ENCODE measurements at regions not wholly inside any gene's neighbourhood (a gene's known extent, or its start where the extent isn't known, plus 50 kb on each side); places are given as distances from the start of the nearest gene placed in this dataset.

DNA sequence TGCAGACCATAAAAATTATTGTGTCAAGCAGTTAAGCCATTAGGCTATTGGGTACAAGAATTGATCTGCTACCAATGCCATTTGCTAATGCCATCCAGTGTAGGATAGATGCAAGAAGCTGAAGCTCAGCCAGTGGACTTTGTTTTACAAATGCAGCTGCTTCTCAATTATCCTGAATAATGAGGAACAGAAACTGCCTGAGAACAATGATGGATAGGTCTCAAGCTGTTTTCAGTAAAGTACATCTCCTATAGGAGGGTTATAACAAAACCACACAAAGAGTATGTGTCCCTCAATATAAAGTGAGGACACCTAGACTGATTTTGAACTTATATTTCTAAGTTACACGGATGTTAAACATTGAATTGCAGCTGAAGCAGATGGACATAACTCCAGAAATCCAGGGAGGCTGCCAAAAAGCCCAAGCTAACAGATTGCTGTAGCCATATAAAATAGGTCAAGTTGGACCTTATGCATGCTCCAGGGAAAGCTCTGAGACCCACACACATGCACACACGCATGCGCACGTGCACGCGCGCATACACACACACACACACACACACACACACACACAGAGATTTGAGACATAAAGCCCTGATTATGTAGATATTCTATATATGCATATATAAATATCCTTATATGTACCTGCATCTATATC, 482.7 kb upstream of the CD180 start:
- no peak overlapping the region for H3K4me3 ChIP-seq (ENCODE audit: low read depth in 1 of 3, low read length in 3 of 3)
- TF ChIP-seq SP1 (IDR thresholded peaks at IDR 0.05), result no peak
- TF ChIP-seq RAD21 (IDR thresholded peaks at IDR 0.05), result no peak
- no peak for TF ChIP-seq GABPA (IDR thresholded peaks at IDR 0.05 in 1 of 2, conservative IDR thresholded peaks at IDR 0.05 in 1 of 2)
- TF ChIP-seq, protein P1, sequence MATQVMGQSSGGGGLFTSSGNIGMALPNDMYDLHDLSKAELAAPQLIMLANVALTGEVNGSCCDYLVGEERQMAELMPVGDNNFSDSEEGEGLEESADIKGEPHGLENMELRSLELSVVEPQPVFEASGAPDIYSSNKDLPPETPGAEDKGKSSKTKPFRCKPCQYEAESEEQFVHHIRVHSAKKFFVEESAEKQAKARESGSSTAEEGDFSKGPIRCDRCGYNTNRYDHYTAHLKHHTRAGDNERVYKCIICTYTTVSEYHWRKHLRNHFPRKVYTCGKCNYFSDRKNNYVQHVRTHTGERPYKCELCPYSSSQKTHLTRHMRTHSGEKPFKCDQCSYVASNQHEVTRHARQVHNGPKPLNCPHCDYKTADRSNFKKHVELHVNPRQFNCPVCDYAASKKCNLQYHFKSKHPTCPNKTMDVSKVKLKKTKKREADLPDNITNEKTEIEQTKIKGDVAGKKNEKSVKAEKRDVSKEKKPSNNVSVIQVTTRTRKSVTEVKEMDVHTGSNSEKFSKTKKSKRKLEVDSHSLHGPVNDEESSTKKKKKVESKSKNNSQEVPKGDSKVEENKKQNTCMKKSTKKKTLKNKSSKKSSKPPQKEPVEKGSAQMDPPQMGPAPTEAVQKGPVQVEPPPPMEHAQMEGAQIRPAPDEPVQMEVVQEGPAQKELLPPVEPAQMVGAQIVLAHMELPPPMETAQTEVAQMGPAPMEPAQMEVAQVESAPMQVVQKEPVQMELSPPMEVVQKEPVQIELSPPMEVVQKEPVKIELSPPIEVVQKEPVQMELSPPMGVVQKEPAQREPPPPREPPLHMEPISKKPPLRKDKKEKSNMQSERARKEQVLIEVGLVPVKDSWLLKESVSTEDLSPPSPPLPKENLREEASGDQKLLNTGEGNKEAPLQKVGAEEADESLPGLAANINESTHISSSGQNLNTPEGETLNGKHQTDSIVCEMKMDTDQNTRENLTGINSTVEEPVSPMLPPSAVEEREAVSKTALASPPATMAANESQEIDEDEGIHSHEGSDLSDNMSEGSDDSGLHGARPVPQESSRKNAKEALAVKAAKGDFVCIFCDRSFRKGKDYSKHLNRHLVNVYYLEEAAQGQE (IDR thresholded peaks at IDR 0.05), result no peak
- TF ChIP-seq, protein P2, sequence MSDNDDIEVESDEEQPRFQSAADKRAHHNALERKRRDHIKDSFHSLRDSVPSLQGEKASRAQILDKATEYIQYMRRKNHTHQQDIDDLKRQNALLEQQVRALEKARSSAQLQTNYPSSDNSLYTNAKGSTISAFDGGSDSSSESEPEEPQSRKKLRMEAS (IDR thresholded peaks at IDR 0.05), result no peak
- H3K9ac ChIP-seq (ENCODE audit: low read depth in 1 of 2, low read length in 2 of 2), result no peak overlapping the region
- no peaks in the 10 kb centered on the region for H3K9me3 ChIP-seq (ENCODE audit: control insufficient read depth in 4 of 4, low read length in 3 of 4)
- H3K4me1 ChIP-seq (ENCODE audit: control insufficient read depth in 4 of 4, insufficient read depth in 4 of 4, low read length in 3 of 4), result no peaks in the 10 kb centered on the region
- H3K27me3 ChIP-seq (ENCODE audit: control insufficient read depth in 4 of 4, insufficient read depth in 4 of 4, low read length in 3 of 4), result no peaks in the 10 kb centered on the region
- WGBS, result 94% methylated on average over 7 of the region's 7 CpGs
- no peaks in the 10 kb centered on the region for H3K36me3 ChIP-seq (ENCODE audit: control insufficient read depth in 4 of 4, insufficient read depth in 3 of 4, low read depth in 1 of 4, low read length in 3 of 4)
- no peak overlapping the region for H3K27ac ChIP-seq (ENCODE audit: low read depth in 1 of 2, low read length in 2 of 2)
- DNase-seq (ENCODE audit: low spot score), result no peak

DNA sequence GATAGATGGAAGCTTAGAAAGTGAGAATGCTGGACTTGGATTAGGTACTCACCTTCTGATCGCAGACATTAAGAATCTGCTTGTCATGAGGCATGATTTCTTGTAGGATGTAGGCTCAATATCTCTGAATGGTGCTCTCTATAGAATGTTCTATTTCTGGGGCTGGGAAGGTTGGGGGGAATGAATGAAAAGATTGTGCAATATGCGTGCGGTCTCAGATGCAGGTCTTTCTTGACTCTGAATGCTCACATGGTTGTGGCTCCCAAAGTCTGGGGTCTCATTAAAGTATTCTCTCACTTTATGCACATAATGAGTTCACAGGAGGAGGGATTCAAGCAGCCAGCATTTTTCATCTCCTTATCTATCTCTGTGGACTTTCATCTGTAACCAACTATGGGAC, 482.0 kb upstream of the CD180 start:
- no peak overlapping the region for H3K9ac ChIP-seq (ENCODE audit: low read depth in 1 of 2, low read length in 2 of 2)
- H3K9me3 ChIP-seq (ENCODE audit: control insufficient read depth in 4 of 4, low read length in 3 of 4), result no peaks in the 10 kb centered on the region
- no peak for TF ChIP-seq RAD21 (IDR thresholded peaks at IDR 0.05)
- TF ChIP-seq, protein P3, sequence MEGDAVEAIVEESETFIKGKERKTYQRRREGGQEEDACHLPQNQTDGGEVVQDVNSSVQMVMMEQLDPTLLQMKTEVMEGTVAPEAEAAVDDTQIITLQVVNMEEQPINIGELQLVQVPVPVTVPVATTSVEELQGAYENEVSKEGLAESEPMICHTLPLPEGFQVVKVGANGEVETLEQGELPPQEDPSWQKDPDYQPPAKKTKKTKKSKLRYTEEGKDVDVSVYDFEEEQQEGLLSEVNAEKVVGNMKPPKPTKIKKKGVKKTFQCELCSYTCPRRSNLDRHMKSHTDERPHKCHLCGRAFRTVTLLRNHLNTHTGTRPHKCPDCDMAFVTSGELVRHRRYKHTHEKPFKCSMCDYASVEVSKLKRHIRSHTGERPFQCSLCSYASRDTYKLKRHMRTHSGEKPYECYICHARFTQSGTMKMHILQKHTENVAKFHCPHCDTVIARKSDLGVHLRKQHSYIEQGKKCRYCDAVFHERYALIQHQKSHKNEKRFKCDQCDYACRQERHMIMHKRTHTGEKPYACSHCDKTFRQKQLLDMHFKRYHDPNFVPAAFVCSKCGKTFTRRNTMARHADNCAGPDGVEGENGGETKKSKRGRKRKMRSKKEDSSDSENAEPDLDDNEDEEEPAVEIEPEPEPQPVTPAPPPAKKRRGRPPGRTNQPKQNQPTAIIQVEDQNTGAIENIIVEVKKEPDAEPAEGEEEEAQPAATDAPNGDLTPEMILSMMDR (IDR thresholded peaks at IDR 0.05; ENCODE audit: low read depth, low read length, missing input control), result no peak
- no peaks in the 10 kb centered on the region for H3K27me3 ChIP-seq (ENCODE audit: control insufficient read depth in 4 of 4, insufficient read depth in 4 of 4, low read length in 3 of 4)
- no peak overlapping the region for H3K27ac ChIP-seq (ENCODE audit: low read depth in 1 of 2, low read length in 2 of 2)
- H3K4me3 ChIP-seq (ENCODE audit: low read depth in 1 of 3, low read length in 3 of 3), result no peak overlapping the region
- DNase-seq (ENCODE audit: low spot score), result no peak
- H3K4me1 ChIP-seq (ENCODE audit: control insufficient read depth in 4 of 4, insufficient read depth in 4 of 4, low read length in 3 of 4), result no peaks in the 10 kb centered on the region
- no peaks in the 10 kb centered on the region for H3K36me3 ChIP-seq (ENCODE audit: control insufficient read depth in 4 of 4, insufficient read depth in 3 of 4, low read depth in 1 of 4, low read length in 3 of 4)
- WGBS, result 94% methylated on average over 3 of the region's 3 CpGs

DNA sequence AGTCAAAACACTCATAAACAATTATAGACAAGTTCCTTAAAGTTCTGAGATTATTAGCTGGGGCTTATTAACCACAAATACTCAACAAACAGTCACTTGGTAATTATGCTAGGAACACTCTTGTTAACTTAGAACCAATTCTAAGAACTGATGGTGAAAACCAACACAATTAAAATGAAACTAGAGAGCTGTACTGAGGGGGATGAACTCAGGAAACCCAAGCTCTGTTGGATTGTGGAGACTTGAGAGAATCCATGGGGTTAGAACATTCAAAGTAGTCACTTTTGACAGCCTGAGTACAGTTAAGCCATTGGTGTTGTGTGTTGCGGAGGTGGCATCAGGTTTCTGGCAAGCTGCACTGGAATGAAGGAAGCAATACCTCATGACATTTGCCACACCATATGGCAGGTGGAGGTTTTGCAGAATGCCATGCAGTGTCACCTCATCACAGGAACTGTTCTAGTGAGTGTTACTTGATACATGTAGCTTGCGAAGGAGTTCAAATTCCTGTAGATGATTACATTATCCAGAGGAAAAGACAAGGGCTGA, 480.9 kb upstream of the CD180 start:
- H3K27ac ChIP-seq (ENCODE audit: low read depth in 1 of 2, low read length in 2 of 2), result no peak overlapping the region
- WGBS, result 91% methylated on average over 2 of the region's 2 CpGs
- H3K27me3 ChIP-seq (ENCODE audit: control insufficient read depth in 4 of 4, insufficient read depth in 4 of 4, low read length in 3 of 4), result no peaks in the 10 kb centered on the region
- no peaks in the 10 kb centered on the region for H3K36me3 ChIP-seq (ENCODE audit: control insufficient read depth in 4 of 4, insufficient read depth in 3 of 4, low read depth in 1 of 4, low read length in 3 of 4)
- no peaks in the 10 kb centered on the region for H3K9me3 ChIP-seq (ENCODE audit: control insufficient read depth in 4 of 4, low read length in 3 of 4)
- no peak overlapping the region for H3K4me3 ChIP-seq (ENCODE audit: low read depth in 1 of 3, low read length in 3 of 3)
- DNase-seq (ENCODE audit: low spot score), result no peak
- no peaks in the 10 kb centered on the region for H3K4me1 ChIP-seq (ENCODE audit: control insufficient read depth in 4 of 4, insufficient read depth in 4 of 4, low read length in 3 of 4)
- H3K9ac ChIP-seq (ENCODE audit: low read depth in 1 of 2, low read length in 2 of 2), result no peak overlapping the region
- TF ChIP-seq SP1 (IDR thresholded peaks at IDR 0.05) (no peak), FOXA2 (IDR thresholded peaks at IDR 0.05) (no peak), FOXA1 (IDR thresholded peaks at IDR 0.05) (no peak), HNF4G (IDR thresholded peaks at IDR 0.05) (no peak), YY1 (IDR thresholded peaks at IDR 0.05) (no peak), NR2F2 (IDR thresholded peaks at IDR 0.05) (no peak), JUND (IDR thresholded peaks at IDR 0.05) (no peak), TAF1 (conservative IDR thresholded peaks at IDR 0.05) (no peak), HNF4A (conservative IDR thresholded peaks at IDR 0.05) (no peak), GABPA (IDR thresholded peaks at IDR 0.05 in 1 of 2, conservative IDR thresholded peaks at IDR 0.05 in 1 of 2) (no peak)
- TF ChIP-seq, protein P1 (IDR thresholded peaks at IDR 0.05), result no peak
- TF ChIP-seq, protein P4, sequence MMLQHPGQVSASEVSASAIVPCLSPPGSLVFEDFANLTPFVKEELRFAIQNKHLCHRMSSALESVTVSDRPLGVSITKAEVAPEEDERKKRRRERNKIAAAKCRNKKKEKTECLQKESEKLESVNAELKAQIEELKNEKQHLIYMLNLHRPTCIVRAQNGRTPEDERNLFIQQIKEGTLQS (IDR thresholded peaks at IDR 0.05), result no peak
- TF ChIP-seq, protein P2 (IDR thresholded peaks at IDR 0.05), result no peak

Data from liver (tissue), 8 donors.